Sigmoid colon (tissue), 4 donors: ENCODE measurements at regions not wholly inside any gene's neighbourhood (a gene's known extent, or its start where the extent isn't known, plus 50 kb on each side); places are given as distances from the start of the nearest gene placed in this dataset.

Source experiments
- EP300 ChIP-seq, 4 donors: sonication (generic); formaldehyde crosslinking; IDR thresholded peaks; one replicate each; pipeline ENCODE4 v1.6.1; 2017; ENCODE audit warnings: antibody characterized with exemption in 4 of 4
- POLR2A ChIP-seq, 2 donors: fragments of 450-650 bp; IDR thresholded peaks; one replicate each; pipeline ENCODE4 v1.6.1; 2016; ENCODE audit warnings: antibody characterized with exemption in 2 of 2, mild to moderate bottlenecking in 2 of 2, moderate library complexity in 2 of 2
- POLR2AphosphoS5 ChIP-seq, 4 donors: sonication (generic); formaldehyde crosslinking; IDR thresholded peaks; one replicate each; pipeline ENCODE4 v1.6.1; 2017; ENCODE audit warnings: antibody characterized with exemption in 4 of 4
- TF ChIP-seq, protein P1 (sequence below), 4 experiments: fragments of 450-650 bp in 3 of 4; fragments of 200-600 bp in 1 of 4; IDR thresholded peaks; one replicate each; pipeline ENCODE4 v1.5.1; 2016 to 2019; ENCODE audit warnings: antibody characterized with exemption in 4 of 4, mild to moderate bottlenecking in 3 of 4, moderate library complexity in 2 of 4

DNA sequence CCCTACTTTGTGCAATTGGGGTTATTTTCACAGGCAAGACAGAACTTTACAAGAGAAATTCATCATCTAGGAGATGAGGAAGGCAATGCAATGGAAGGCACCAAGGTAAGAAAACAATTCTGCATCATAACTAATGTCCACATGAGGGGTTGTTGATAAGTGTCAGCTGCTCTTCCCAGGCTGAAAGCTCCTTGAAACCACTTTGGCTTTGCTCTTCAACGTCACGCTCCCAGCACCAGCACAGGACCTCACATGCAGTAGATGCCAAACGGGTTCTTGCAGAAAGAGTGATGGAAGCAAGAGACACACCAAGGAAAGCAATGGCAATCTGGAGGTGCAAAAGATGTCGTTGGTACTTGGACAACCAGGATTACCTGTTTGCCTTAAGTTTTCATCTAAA is 485.5 kb downstream of the BCL11B start:
- TF ChIP-seq, protein P1, sequence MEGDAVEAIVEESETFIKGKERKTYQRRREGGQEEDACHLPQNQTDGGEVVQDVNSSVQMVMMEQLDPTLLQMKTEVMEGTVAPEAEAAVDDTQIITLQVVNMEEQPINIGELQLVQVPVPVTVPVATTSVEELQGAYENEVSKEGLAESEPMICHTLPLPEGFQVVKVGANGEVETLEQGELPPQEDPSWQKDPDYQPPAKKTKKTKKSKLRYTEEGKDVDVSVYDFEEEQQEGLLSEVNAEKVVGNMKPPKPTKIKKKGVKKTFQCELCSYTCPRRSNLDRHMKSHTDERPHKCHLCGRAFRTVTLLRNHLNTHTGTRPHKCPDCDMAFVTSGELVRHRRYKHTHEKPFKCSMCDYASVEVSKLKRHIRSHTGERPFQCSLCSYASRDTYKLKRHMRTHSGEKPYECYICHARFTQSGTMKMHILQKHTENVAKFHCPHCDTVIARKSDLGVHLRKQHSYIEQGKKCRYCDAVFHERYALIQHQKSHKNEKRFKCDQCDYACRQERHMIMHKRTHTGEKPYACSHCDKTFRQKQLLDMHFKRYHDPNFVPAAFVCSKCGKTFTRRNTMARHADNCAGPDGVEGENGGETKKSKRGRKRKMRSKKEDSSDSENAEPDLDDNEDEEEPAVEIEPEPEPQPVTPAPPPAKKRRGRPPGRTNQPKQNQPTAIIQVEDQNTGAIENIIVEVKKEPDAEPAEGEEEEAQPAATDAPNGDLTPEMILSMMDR (IDR thresholded peaks at IDR 0.05) = no peak
- TF ChIP-seq EP300 (IDR thresholded peaks at IDR 0.05) = no peak
- no peak for TF ChIP-seq POLR2AphosphoS5 (IDR thresholded peaks at IDR 0.05)
- no peak for TF ChIP-seq POLR2A (IDR thresholded peaks at IDR 0.05)
